ENCODE measurements at regions not wholly inside any gene's neighbourhood (a gene's known extent, or its start where the extent isn't known, plus 50 kb on each side); places are given as distances from the start of the nearest gene placed in this dataset.

DNA sequence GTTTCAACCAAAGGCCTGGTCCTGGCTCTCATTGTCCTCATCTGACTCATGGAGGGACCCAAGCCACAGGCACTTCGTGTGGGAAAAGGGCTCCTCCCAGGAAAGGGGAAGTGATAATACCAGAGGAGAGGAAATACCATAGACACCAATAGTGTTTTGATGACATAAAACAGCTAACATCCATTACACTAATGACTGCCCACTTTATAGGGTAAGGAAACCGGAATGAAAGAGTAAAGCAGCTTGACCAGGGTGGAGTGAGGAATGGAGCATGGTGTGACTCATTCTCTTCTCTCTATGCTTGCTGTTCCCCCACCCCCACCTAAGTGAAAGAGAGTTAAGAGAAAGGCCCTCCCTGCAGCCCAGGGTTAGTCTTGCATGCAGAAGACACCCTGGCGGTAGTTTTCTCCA lies 67.4 kb upstream of the HRH2 start:
- TF ChIP-seq CTCF (IDR thresholded peaks at IDR 0.05; ENCODE audit: insufficient read depth, low read length) (no peak), REST (IDR thresholded peaks at IDR 0.05; ENCODE audit: insufficient replicate concordance, low read depth) (no peak), POLR2AphosphoS5 (IDR thresholded peaks at IDR 0.05; ENCODE audit: low read depth) (no peak)
